B cell (primary cell): ENCODE measurements at regions not wholly inside any gene's neighbourhood (a gene's known extent, or its start where the extent isn't known, plus 50 kb on each side); places are given as distances from the start of the nearest gene placed in this dataset.

Experiments
- ATAC-seq: fragments of 200-7000 bp; cut with Tn5 transposase; one replicate; pipeline ENCODE4 v1.10.0; 2021; ENCODE audit warnings: low read depth, mild to moderate bottlenecking, moderate number of reproducible peaks, moderate library complexity
- CTCF ChIA-PET: fragments of 350-600 bp; sonication (Branson Sonifier 250); formaldehyde crosslinking; loops from one replicate; lab custom pipeline; 2021; ENCODE audit warnings: antibody characterized with exemption, inconsistent platforms; lab: Charles Lee
- POLR2A ChIA-PET: fragments of 350-600 bp; sonication (Branson Sonifier 250); formaldehyde crosslinking; loops from one replicate; lab custom pipeline; 2021; ENCODE audit warnings: antibody characterized with exemption; lab: Charles Lee
- DNase-seq: peaks from one replicate; pipeline ENCODE4 v3.0.0; 2013
- H2AFZ ChIP-seq: 2 replicates; pipeline ENCODE4 v1.6.1; 2012; ENCODE audit warnings: mild to moderate bottlenecking, low read depth, low read length; ENCODE audit not compliant: insufficient read depth, poor library complexity, severe bottlenecking
- H3K27ac ChIP-seq, 2 donors: 1 replicate in 1 of 2; 2 replicates in 1 of 2; pipeline ENCODE4 v1.5.1; 2012 to 2013; ENCODE audit warnings: low read length in 2 of 2, mild to moderate bottlenecking in 2 of 2, moderate library complexity in 1 of 2
- H3K27me3 ChIP-seq, 4 experiments: fragments of 200-600 bp in 1 of 4; sonication (generic) in 1 of 4; replicated peaks in 1 of 4; 1 replicate in 2 of 4; 2 replicates in 2 of 4; pipeline versions ENCODE4 v1.6.1 to v1.7.0; 2013 to 2016; ENCODE audit warnings: low read length in 3 of 4, mild to moderate bottlenecking in 2 of 4, mixed read lengths in 1 of 4, moderate library complexity in 1 of 4; ENCODE audit not compliant: insufficient read depth in 4 of 4, control insufficient read depth in 3 of 4; ENCODE audit errors: control extremely low read depth in 1 of 4
- H3K36me3 ChIP-seq, 2 experiments: replicated peaks in 1 of 2; 1 replicate in 1 of 2; 2 replicates in 1 of 2; pipeline versions ENCODE4 v1.6.1 to v1.7.1; 2013; ENCODE audit warnings: low read length in 1 of 2; ENCODE audit not compliant: insufficient read depth in 2 of 2, control insufficient read depth in 1 of 2; ENCODE audit errors: control extremely low read depth in 1 of 2, extremely low read depth in 1 of 2
- H3K4me1 ChIP-seq, 2 donors: fragments of 200-600 bp in 1 of 2; sonication (generic) in 1 of 2; 1 replicate in 1 of 2; 2 replicates in 1 of 2; pipeline versions ENCODE4 v1.5.1 to v1.6.1; 2013 to 2017; ENCODE audit warnings: low read length in 2 of 2; ENCODE audit not compliant: control insufficient read depth in 2 of 2, insufficient read depth in 2 of 2
- H3K4me2 ChIP-seq: replicated peaks from 2 replicates; pipeline ENCODE3; 2012; ENCODE audit warnings: mild to moderate bottlenecking, low read depth, low read length; ENCODE audit not compliant: poor library complexity, severe bottlenecking
- H3K4me3 ChIP-seq, 5 experiments: fragments of 200-600 bp in 1 of 5; sonication (generic) in 1 of 5; 1 replicate in 3 of 5; 2 replicates in 2 of 5; pipeline versions ENCODE4 v1.5.1 to v1.7.0; 2011 to 2016; ENCODE audit warnings: low read length in 4 of 5, mild to moderate bottlenecking in 4 of 5, low read depth in 2 of 5, control low read depth in 1 of 5, moderate library complexity in 1 of 5; ENCODE audit not compliant: insufficient read depth in 1 of 5; ENCODE audit errors: control extremely low read depth in 1 of 5, extremely low read depth in 1 of 5
- H3K79me2 ChIP-seq: fragments of 200-600 bp; sonication (generic); one replicate; pipeline ENCODE4 v1.6.0; 2016; ENCODE audit warnings: low read length; ENCODE audit not compliant: control insufficient read depth, insufficient read depth
- H3K9ac ChIP-seq: fragments of 200-600 bp; sonication (generic); 2 replicates; pipeline ENCODE4 v1.6.1; 2017; ENCODE audit warnings: mild to moderate bottlenecking, low read length, moderate library complexity
- H3K9me3 ChIP-seq, 3 donors: one replicate each; pipeline versions ENCODE4 v1.6.1 to v1.7.1; 2013; ENCODE audit warnings: low read length in 2 of 3; ENCODE audit not compliant: control insufficient read depth in 2 of 3, insufficient read depth in 1 of 3; ENCODE audit errors: control extremely low read depth in 1 of 3
- H4K20me1 ChIP-seq: 2 replicates; pipeline ENCODE4 v1.6.0; 2012; ENCODE audit warnings: mild to moderate bottlenecking, low read length; ENCODE audit not compliant: insufficient read depth, control insufficient read depth, poor library complexity, severe bottlenecking
- H3K27ac Mint-ChIP-seq: one replicate; pipeline ENCODE4 v1.8.0; 2021; ENCODE audit warnings: mixed read lengths
- H3K27me3 Mint-ChIP-seq: one replicate; pipeline ENCODE4 v1.8.0; 2021; ENCODE audit warnings: mixed read lengths
- H3K4me1 Mint-ChIP-seq: one replicate; pipeline ENCODE4 v1.8.0; 2021; ENCODE audit warnings: mixed read lengths
- H3K4me3 Mint-ChIP-seq: one replicate; pipeline ENCODE4 v1.8.0; 2021; ENCODE audit warnings: mixed read lengths
- H3K9me3 Mint-ChIP-seq: one replicate; pipeline ENCODE4 v1.8.0; 2022; ENCODE audit warnings: mixed read lengths; ENCODE audit not compliant: insufficient read depth
- EZH2 ChIP-seq: IDR thresholded peaks from 2 replicates; pipeline ENCODE4 v1.6.1; 2012; ENCODE audit warnings: borderline replicate concordance, low read depth, mild to moderate bottlenecking, moderate library complexity, low read length; ENCODE audit not compliant: insufficient read depth, poor library complexity, severe bottlenecking
- WGBS: methylation state at CpG from one replicate; pipeline ENCODE4 v1.1.5; 2013; ENCODE audit warnings: missing lambda C conversion rate; ENCODE audit not compliant: insufficient coverage; 5-methylcytosine and 5-hydroxymethylcytosine counted together
- intact Hi-C: fragments of 100-400 bp; cut with micrococcal nuclease; formaldehyde crosslinking; loops from one replicate; pipeline ENCODE4 v1.10.0; 2022
- TF ChIP-seq, protein P1 (sequence below): fragments of 200-600 bp; IDR thresholded peaks from one replicate; pipeline ENCODE4 v1.8.0; 2022; ENCODE audit warnings: antibody characterized with exemption, mild to moderate bottlenecking

DNA sequence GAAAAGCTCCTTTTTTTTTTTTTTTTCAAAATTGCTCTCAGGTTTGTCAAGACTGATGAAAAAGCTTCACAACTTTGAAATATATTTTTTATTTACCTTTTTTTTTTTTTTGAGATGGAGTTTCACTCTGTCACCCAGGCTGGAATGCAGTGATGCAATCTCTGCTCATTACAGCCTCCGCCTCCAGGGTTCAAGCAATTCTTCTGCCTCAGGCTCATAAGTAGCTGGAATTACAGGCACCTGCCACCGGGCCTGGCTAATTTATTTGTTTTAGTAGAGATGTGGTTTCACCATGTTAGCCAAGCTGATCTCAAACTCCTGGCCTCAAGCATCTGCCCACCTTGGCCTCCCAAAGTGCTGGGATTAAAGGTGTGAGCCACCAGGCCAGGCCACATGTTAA lies 1515.0 kb downstream of the OTOL1 start:
- ATAC-seq (no peak), DNase-seq (no peak)
- no peaks in the 10 kb centered on the region for H4K20me1 ChIP-seq
- H3K27ac Mint-ChIP-seq = no peak overlapping the region
- H3K4me2 ChIP-seq = no peak overlapping the region
- H3K4me3 ChIP-seq = no peak overlapping the region
- H3K4me1 ChIP-seq = no peaks in the 10 kb centered on the region
- no peak overlapping the region for H3K4me3 Mint-ChIP-seq
- no peaks in the 10 kb centered on the region for H3K27me3 Mint-ChIP-seq
- ChIA-PET POLR2A (no interaction called here), CTCF (no interaction called here)
- no peaks in the 10 kb centered on the region for H3K4me1 Mint-ChIP-seq
- H3K9me3 ChIP-seq = no peaks in the 10 kb centered on the region
- H3K9ac ChIP-seq = no peak overlapping the region
- TF ChIP-seq, protein P1, sequence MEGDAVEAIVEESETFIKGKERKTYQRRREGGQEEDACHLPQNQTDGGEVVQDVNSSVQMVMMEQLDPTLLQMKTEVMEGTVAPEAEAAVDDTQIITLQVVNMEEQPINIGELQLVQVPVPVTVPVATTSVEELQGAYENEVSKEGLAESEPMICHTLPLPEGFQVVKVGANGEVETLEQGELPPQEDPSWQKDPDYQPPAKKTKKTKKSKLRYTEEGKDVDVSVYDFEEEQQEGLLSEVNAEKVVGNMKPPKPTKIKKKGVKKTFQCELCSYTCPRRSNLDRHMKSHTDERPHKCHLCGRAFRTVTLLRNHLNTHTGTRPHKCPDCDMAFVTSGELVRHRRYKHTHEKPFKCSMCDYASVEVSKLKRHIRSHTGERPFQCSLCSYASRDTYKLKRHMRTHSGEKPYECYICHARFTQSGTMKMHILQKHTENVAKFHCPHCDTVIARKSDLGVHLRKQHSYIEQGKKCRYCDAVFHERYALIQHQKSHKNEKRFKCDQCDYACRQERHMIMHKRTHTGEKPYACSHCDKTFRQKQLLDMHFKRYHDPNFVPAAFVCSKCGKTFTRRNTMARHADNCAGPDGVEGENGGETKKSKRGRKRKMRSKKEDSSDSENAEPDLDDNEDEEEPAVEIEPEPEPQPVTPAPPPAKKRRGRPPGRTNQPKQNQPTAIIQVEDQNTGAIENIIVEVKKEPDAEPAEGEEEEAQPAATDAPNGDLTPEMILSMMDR = no peak
- no peak for TF ChIP-seq EZH2
- no peak overlapping the region for H3K27ac ChIP-seq
- H3K27me3 ChIP-seq = no peaks in the 10 kb centered on the region
- 100% methylated on average over 1 of the region's 2 CpGs for WGBS
- intact Hi-C loops = no loop called here
- peaks cover 3% of the 10 kb centered on the region for H3K9me3 Mint-ChIP-seq
- H3K79me2 ChIP-seq = no peaks in the 10 kb centered on the region
- H2AFZ ChIP-seq = no peak overlapping the region
- no peaks in the 10 kb centered on the region for H3K36me3 ChIP-seq

DNA sequence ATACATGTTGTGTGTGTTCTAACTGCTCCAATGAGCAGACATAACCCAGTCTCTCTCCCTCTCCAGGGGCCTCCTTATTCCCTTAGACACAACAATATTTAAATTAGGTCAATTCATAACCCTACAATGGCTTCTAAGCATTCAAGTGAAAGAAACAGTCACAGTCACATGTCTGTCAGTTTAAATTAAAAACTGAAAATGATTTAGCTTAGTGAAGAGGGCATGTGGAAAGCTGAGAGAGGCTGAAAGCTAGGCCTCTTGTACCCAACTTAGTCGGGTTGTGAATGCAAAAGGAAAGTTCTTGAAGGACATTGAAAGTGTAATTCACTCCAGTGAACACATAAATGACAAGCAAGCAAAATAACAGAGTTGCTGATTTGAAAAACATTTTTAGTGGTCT lies 1519.6 kb downstream of the OTOL1 start:
- ChIA-PET POLR2A (no interaction called here), CTCF (no interaction called here)
- no peak for ATAC-seq
- H3K4me1 Mint-ChIP-seq = no peaks in the 10 kb centered on the region
- Histone ChIP-seq H3K4me2 (no peak overlapping the region), H3K36me3 (no peaks in the 10 kb centered on the region), H3K9me3 (peaks cover 0 to 10% (median 0%) of the 10 kb centered on the region in 3 donors), H3K27me3 (no peaks in the 10 kb centered on the region), H3K4me1 (no peaks in the 10 kb centered on the region), H2AFZ (no peak overlapping the region), H4K20me1 (no peaks in the 10 kb centered on the region), H3K4me3 (no peak overlapping the region), H3K9ac (no peak overlapping the region), H3K27ac (no peak overlapping the region), H3K79me2 (no peaks in the 10 kb centered on the region)
- no peak overlapping the region for H3K27ac Mint-ChIP-seq
- no peak for DNase-seq
- intact Hi-C loops = no loop called here
- peaks cover 2% of the 10 kb centered on the region for H3K9me3 Mint-ChIP-seq
- no peak overlapping the region for H3K4me3 Mint-ChIP-seq
- WGBS = 67% methylated on average over 1 of the region's 1 CpG
- H3K27me3 Mint-ChIP-seq = no peaks in the 10 kb centered on the region
- TF ChIP-seq, protein P1 = no peak
- no peak for TF ChIP-seq EZH2
